ENCODE measurements at regions not wholly inside any gene's neighbourhood (a gene's known extent, or its start where the extent isn't known, plus 50 kb on each side); places are given as distances from the start of the nearest gene placed in this dataset.

DNA sequence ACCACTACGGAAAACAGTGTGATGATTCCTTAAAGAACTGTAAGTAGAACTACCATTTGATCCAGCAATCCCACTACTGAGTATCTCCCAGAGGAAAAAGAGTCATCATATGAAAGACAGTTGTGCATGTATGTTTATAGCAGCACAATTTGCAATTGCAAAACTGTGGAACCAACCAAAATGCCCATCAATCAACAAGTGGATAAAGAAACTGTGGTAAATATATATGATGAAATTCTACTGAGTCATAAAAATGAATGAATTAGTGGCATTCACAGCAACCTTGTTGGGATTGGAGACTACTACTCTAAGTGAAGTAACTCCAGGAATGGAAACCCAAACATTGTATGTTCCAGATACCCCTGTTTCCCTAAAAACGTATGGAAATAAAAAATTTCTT is 337.0 kb upstream of the PTBP2 start:
- H3F3A ChIP-seq (replicated peaks; ENCODE audit: insufficient read depth), result no peaks in the 10 kb centered on the region
- TF ChIP-seq FOXJ3 (CRISPR knock-in tag; IDR thresholded peaks at IDR 0.05) (no peak), MEF2A (IDR thresholded peaks at IDR 0.05; ENCODE audit: borderline replicate concordance, low read depth) (no peak), FOSL2 (IDR thresholded peaks at IDR 0.05; ENCODE audit: borderline replicate concordance, low read depth) (no peak), EZH2phosphoT487 (IDR thresholded peaks at IDR 0.05; ENCODE audit: borderline replicate concordance, low read depth) (no peak), RCOR1 (IDR thresholded peaks at IDR 0.05; ENCODE audit: low read length) (no peak), GATA2 (CRISPR knock-in tag; IDR thresholded peaks at IDR 0.05) (no peak)
- 58% methylated on average over 2 of the region's 2 CpGs for WGBS (ENCODE audit: low lambda C conversion rate)
- H3K27ac ChIP-seq (ENCODE audit: low read depth in 2 of 2, low read length in 1 of 2), result no peak overlapping the region
- no peak for DNase-seq
- no peaks in the 10 kb centered on the region for H3K79me2 ChIP-seq (ENCODE audit: insufficient read depth)
- no peaks in the 10 kb centered on the region for H3K27me3 ChIP-seq (ENCODE audit: insufficient read depth)
- H3K4me2 ChIP-seq, result no peak overlapping the region
- H3K4me3 ChIP-seq (ENCODE audit: low read depth in 2 of 2, low read length in 1 of 2), result no peak overlapping the region
- POLR2A ChIA-PET, result no interaction called here
- peaks cover 0 to 4% of the 10 kb centered on the region in 2 experiments; a peak in 2 of 4 replicates for H3K4me1 ChIP-seq (ENCODE audit: control insufficient read depth in 1 of 2, insufficient read depth in 2 of 2, low read depth in 1 of 2, low read length in 1 of 2)
- CTCF ChIA-PET, result no interaction called here
- no peak overlapping the region for H2AFZ ChIP-seq (ENCODE audit: low read depth)
- H4K20me1 ChIP-seq (ENCODE audit: insufficient read depth), result no peaks in the 10 kb centered on the region
- H3K36me3 ChIP-seq (replicated peaks in 1 of 2; ENCODE audit: control insufficient read depth in 1 of 2, insufficient read depth in 2 of 2, low read length in 1 of 2), result no peaks in the 10 kb centered on the region
- no peaks in the 10 kb centered on the region for H3K9me2 ChIP-seq
- H3K9me3 ChIP-seq, result peaks cover 7% of the 10 kb centered on the region; the same call in 1 of the 2 replicates
- H3K9ac ChIP-seq, result no peak overlapping the region

DNA sequence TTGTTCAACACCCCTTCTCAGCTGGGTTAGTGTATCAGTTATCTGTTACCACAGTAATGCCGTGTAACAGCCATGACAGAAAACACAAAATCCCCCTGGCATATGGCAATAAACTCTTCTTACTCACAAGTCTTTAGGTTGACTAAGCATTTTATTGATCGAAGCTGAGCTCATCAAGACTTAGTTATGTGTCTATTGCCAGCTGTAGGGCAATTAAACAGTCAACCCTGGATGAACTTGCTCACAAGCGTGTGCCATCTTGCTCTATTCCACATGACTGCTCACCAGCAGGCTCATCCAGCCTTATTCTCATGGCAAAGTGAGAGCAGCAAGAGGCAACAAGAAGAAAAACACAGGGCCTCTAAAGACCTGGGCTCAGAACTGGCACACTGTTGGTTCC is 333.8 kb upstream of the PTBP2 start:
- Histone ChIP-seq H3K4me3 (ENCODE audit: low read depth in 2 of 2, low read length in 1 of 2) (no peak overlapping the region), H3K9me2 (no peaks in the 10 kb centered on the region), H3K27ac (ENCODE audit: low read depth in 2 of 2, low read length in 1 of 2) (no peak overlapping the region), H3K4me2 (no peak overlapping the region), H3K9ac (no peak overlapping the region), H3K79me2 (ENCODE audit: insufficient read depth) (no peaks in the 10 kb centered on the region), H3K27me3 (ENCODE audit: insufficient read depth) (no peaks in the 10 kb centered on the region), H3F3A (replicated peaks; ENCODE audit: insufficient read depth) (no peaks in the 10 kb centered on the region), H3K9me3 (peaks cover 2% of the 10 kb centered on the region; the same call in 1 of the 2 replicates), H3K4me1 (ENCODE audit: control insufficient read depth in 1 of 2, insufficient read depth in 2 of 2, low read depth in 1 of 2, low read length in 1 of 2) (peaks cover 0 to 4% of the 10 kb centered on the region in 2 experiments; a peak in 2 of 4 replicates), H2AFZ (ENCODE audit: low read depth) (no peak overlapping the region), H4K20me1 (ENCODE audit: insufficient read depth) (no peaks in the 10 kb centered on the region), H3K36me3 (replicated peaks in 1 of 2; ENCODE audit: control insufficient read depth in 1 of 2, insufficient read depth in 2 of 2, low read length in 1 of 2) (no peaks in the 10 kb centered on the region)
- ChIA-PET CTCF (no interaction called here), POLR2A (no interaction called here)
- DNase-seq, result no peak
- WGBS (ENCODE audit: low lambda C conversion rate), result 77% methylated on average over 3 of the region's 3 CpGs
- TF ChIP-seq YY1 (IDR thresholded peaks at IDR 0.05; ENCODE audit: low read depth), result no peak
- TF ChIP-seq, protein P1, sequence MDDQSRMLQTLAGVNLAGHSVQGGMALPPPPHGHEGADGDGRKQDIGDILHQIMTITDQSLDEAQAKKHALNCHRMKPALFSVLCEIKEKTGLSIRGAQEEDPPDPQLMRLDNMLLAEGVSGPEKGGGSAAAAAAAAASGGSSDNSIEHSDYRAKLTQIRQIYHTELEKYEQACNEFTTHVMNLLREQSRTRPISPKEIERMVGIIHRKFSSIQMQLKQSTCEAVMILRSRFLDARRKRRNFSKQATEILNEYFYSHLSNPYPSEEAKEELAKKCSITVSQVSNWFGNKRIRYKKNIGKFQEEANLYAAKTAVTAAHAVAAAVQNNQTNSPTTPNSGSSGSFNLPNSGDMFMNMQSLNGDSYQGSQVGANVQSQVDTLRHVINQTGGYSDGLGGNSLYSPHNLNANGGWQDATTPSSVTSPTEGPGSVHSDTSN (IDR thresholded peaks at IDR 0.05), result no peak
- no peak for TF ChIP-seq FOXM1 (IDR thresholded peaks at IDR 0.05; ENCODE audit: low read depth)
- TF ChIP-seq, protein P2, sequence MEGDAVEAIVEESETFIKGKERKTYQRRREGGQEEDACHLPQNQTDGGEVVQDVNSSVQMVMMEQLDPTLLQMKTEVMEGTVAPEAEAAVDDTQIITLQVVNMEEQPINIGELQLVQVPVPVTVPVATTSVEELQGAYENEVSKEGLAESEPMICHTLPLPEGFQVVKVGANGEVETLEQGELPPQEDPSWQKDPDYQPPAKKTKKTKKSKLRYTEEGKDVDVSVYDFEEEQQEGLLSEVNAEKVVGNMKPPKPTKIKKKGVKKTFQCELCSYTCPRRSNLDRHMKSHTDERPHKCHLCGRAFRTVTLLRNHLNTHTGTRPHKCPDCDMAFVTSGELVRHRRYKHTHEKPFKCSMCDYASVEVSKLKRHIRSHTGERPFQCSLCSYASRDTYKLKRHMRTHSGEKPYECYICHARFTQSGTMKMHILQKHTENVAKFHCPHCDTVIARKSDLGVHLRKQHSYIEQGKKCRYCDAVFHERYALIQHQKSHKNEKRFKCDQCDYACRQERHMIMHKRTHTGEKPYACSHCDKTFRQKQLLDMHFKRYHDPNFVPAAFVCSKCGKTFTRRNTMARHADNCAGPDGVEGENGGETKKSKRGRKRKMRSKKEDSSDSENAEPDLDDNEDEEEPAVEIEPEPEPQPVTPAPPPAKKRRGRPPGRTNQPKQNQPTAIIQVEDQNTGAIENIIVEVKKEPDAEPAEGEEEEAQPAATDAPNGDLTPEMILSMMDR (IDR thresholded peaks at IDR 0.05), result no peak
- no peak for TF ChIP-seq CHD2 (IDR thresholded peaks at IDR 0.05; ENCODE audit: low read length, partially characterized antibody)
- no peak for TF ChIP-seq MEF2A (IDR thresholded peaks at IDR 0.05; ENCODE audit: borderline replicate concordance, low read depth)
- TF ChIP-seq TEAD4 (IDR thresholded peaks at IDR 0.05; ENCODE audit: borderline replicate concordance, insufficient read depth), result no peak
- TF ChIP-seq, protein P3, sequence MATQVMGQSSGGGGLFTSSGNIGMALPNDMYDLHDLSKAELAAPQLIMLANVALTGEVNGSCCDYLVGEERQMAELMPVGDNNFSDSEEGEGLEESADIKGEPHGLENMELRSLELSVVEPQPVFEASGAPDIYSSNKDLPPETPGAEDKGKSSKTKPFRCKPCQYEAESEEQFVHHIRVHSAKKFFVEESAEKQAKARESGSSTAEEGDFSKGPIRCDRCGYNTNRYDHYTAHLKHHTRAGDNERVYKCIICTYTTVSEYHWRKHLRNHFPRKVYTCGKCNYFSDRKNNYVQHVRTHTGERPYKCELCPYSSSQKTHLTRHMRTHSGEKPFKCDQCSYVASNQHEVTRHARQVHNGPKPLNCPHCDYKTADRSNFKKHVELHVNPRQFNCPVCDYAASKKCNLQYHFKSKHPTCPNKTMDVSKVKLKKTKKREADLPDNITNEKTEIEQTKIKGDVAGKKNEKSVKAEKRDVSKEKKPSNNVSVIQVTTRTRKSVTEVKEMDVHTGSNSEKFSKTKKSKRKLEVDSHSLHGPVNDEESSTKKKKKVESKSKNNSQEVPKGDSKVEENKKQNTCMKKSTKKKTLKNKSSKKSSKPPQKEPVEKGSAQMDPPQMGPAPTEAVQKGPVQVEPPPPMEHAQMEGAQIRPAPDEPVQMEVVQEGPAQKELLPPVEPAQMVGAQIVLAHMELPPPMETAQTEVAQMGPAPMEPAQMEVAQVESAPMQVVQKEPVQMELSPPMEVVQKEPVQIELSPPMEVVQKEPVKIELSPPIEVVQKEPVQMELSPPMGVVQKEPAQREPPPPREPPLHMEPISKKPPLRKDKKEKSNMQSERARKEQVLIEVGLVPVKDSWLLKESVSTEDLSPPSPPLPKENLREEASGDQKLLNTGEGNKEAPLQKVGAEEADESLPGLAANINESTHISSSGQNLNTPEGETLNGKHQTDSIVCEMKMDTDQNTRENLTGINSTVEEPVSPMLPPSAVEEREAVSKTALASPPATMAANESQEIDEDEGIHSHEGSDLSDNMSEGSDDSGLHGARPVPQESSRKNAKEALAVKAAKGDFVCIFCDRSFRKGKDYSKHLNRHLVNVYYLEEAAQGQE (IDR thresholded peaks at IDR 0.05; ENCODE audit: low read depth, low read length), result no peak
- no peak for TF ChIP-seq SIN3A (IDR thresholded peaks at IDR 0.05; ENCODE audit: borderline replicate concordance, low read depth, low read length)
- TF ChIP-seq, protein P4, sequence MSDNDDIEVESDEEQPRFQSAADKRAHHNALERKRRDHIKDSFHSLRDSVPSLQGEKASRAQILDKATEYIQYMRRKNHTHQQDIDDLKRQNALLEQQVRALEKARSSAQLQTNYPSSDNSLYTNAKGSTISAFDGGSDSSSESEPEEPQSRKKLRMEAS (IDR thresholded peaks at IDR 0.05; ENCODE audit: low read depth), result no peak
- TF ChIP-seq GABPA (IDR thresholded peaks at IDR 0.05; ENCODE audit: low read depth), result no peak
- TF ChIP-seq, protein P5, sequence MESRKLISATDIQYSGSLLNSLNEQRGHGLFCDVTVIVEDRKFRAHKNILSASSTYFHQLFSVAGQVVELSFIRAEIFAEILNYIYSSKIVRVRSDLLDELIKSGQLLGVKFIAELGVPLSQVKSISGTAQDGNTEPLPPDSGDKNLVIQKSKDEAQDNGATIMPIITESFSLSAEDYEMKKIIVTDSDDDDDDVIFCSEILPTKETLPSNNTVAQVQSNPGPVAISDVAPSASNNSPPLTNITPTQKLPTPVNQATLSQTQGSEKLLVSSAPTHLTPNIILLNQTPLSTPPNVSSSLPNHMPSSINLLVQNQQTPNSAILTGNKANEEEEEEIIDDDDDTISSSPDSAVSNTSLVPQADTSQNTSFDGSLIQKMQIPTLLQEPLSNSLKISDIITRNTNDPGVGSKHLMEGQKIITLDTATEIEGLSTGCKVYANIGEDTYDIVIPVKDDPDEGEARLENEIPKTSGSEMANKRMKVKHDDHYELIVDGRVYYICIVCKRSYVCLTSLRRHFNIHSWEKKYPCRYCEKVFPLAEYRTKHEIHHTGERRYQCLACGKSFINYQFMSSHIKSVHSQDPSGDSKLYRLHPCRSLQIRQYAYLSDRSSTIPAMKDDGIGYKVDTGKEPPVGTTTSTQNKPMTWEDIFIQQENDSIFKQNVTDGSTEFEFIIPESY (IDR thresholded peaks at IDR 0.05; ENCODE audit: borderline replicate concordance, low read depth), result no peak
- TF ChIP-seq POLR2AphosphoS5 (IDR thresholded peaks at IDR 0.05; ENCODE audit: low read depth, low read length), result no peak
- no peak for TF ChIP-seq GATA2 (CRISPR knock-in tag; IDR thresholded peaks at IDR 0.05)
- no peak for TF ChIP-seq TAF1 (IDR thresholded peaks at IDR 0.05; ENCODE audit: borderline replicate concordance, low read depth, low read length)
- TF ChIP-seq RXRA (IDR thresholded peaks at IDR 0.05; ENCODE audit: borderline replicate concordance, low read depth), result no peak

All from SK-N-SH (cell line).